ENCODE measurements at regions not wholly inside any gene's neighbourhood (a gene's known extent, or its start where the extent isn't known, plus 50 kb on each side); places are given as distances from the start of the nearest gene placed in this dataset.

GRCh38 chr6:99841297-99841696 lies 152.7 kb downstream of the MCHR2 start:
- ATAC-seq, result no peak
- TF ChIP-seq ZC3H10 (CRISPR knock-in tag; IDR thresholded peaks at IDR 0.05) (no peak), PPARA (CRISPR knock-in tag; IDR thresholded peaks at IDR 0.05; ENCODE audit: borderline replicate concordance) (no peak), TCF4 (CRISPR knock-in tag; IDR thresholded peaks at IDR 0.05; ENCODE audit: borderline replicate concordance) (no peak)

- TF ChIP-seq ARNTL (CRISPR knock-in tag; IDR thresholded peaks at IDR 0.05; ENCODE audit: borderline replicate concordance, low read depth), result no peak
- TF ChIP-seq ISL1 (CRISPR knock-in tag; IDR thresholded peaks at IDR 0.05), result no peak
- no peak for TF ChIP-seq ZFP3 (CRISPR knock-in tag; IDR thresholded peaks at IDR 0.05)
- no peak for TF ChIP-seq ZNF70 (CRISPR knock-in tag; IDR thresholded peaks at IDR 0.05)
- TF ChIP-seq ZNF8 (CRISPR knock-in tag; IDR thresholded peaks at IDR 0.05), result no peak
- TF ChIP-seq SNAI2 (CRISPR knock-in tag; IDR thresholded peaks at IDR 0.05), result no peak
- no peak for TF ChIP-seq BACH2 (CRISPR knock-in tag; IDR thresholded peaks at IDR 0.05; ENCODE audit: borderline replicate concordance)
- no peak for TF ChIP-seq POU6F1 (CRISPR knock-in tag; IDR thresholded peaks at IDR 0.05; ENCODE audit: borderline replicate concordance, low read depth)
- no peak for TF ChIP-seq CREB5 (CRISPR knock-in tag; IDR thresholded peaks at IDR 0.05; ENCODE audit: low read depth)
- TF ChIP-seq TCF4 (CRISPR knock-in tag; IDR thresholded peaks at IDR 0.05; ENCODE audit: borderline replicate concordance), result no peak
- TF ChIP-seq TSHZ2 (CRISPR knock-in tag; IDR thresholded peaks at IDR 0.05), result no peak
- TF ChIP-seq ZFP30 (CRISPR knock-in tag; IDR thresholded peaks at IDR 0.05), result no peak
- TF ChIP-seq TOX (CRISPR knock-in tag; IDR thresholded peaks at IDR 0.05; ENCODE audit: borderline replicate concordance), result no peak
- no peak for TF ChIP-seq ZC3H10 (CRISPR knock-in tag; IDR thresholded peaks at IDR 0.05)
- TF ChIP-seq RARB (CRISPR knock-in tag; IDR thresholded peaks at IDR 0.05), result no peak
- no peak for TF ChIP-seq PPARA (CRISPR knock-in tag; IDR thresholded peaks at IDR 0.05; ENCODE audit: borderline replicate concordance)
- TF ChIP-seq ZNF565 (CRISPR knock-in tag; conservative IDR thresholded peaks at IDR 0.05; ENCODE audit: low read depth), result no peak
- TF ChIP-seq OSR1 (CRISPR knock-in tag; IDR thresholded peaks at IDR 0.05), result no peak
- TF ChIP-seq GLIS3 (CRISPR knock-in tag; IDR thresholded peaks at IDR 0.05), result no peak
- ATAC-seq, result no peak
These were observed 148.0 kb downstream of the MCHR2 start for GRCh38 chr6:99846006-99846405.

GRCh38 chr6:99850841-99851240 lies 143.2 kb downstream of the MCHR2 start:
- ATAC-seq, result no peak
- no peak for TF ChIP-seq OSR1 (CRISPR knock-in tag; IDR thresholded peaks at IDR 0.05)
- no peak for TF ChIP-seq CSDC2 (CRISPR knock-in tag; IDR thresholded peaks at IDR 0.05)
- TF ChIP-seq POU6F1 (CRISPR knock-in tag; IDR thresholded peaks at IDR 0.05; ENCODE audit: borderline replicate concordance, low read depth), result no peak
- TF ChIP-seq CREB5 (CRISPR knock-in tag; IDR thresholded peaks at IDR 0.05; ENCODE audit: low read depth), result no peak
- no peak for TF ChIP-seq ZNF565 (CRISPR knock-in tag; conservative IDR thresholded peaks at IDR 0.05; ENCODE audit: low read depth)
- TF ChIP-seq ARNTL (CRISPR knock-in tag; IDR thresholded peaks at IDR 0.05; ENCODE audit: borderline replicate concordance, low read depth), result no peak
- TF ChIP-seq TSHZ2 (CRISPR knock-in tag; IDR thresholded peaks at IDR 0.05), result no peak
- TF ChIP-seq ZC3H10 (CRISPR knock-in tag; IDR thresholded peaks at IDR 0.05), result no peak
- TF ChIP-seq BACH2 (CRISPR knock-in tag; IDR thresholded peaks at IDR 0.05; ENCODE audit: borderline replicate concordance), result no peak
- no peak for TF ChIP-seq ZNF70 (CRISPR knock-in tag; IDR thresholded peaks at IDR 0.05)
- TF ChIP-seq PATZ1 (CRISPR knock-in tag; IDR thresholded peaks at IDR 0.05; ENCODE audit: borderline replicate concordance), result no peak
- TF ChIP-seq ZFP3 (CRISPR knock-in tag; IDR thresholded peaks at IDR 0.05), result no peak
- no peak for TF ChIP-seq GLIS3 (CRISPR knock-in tag; IDR thresholded peaks at IDR 0.05)
- no peak for TF ChIP-seq ZFP30 (CRISPR knock-in tag; IDR thresholded peaks at IDR 0.05)
- no peak for TF ChIP-seq SNAI2 (CRISPR knock-in tag; IDR thresholded peaks at IDR 0.05)
- TF ChIP-seq ESRRG (CRISPR knock-in tag; IDR thresholded peaks at IDR 0.05), result no peak

All from SK-N-SH treated with all-trans-retinoic acid at 6 μM for 48 hours (cell line).